CD4-positive, CD25-positive, alpha-beta regulatory T cell (primary cell): ENCODE measurements at regions not wholly inside any gene's neighbourhood (a gene's known extent, or its start where the extent isn't known, plus 50 kb on each side); places are given as distances from the start of the nearest gene placed in this dataset.

Experiments
- ATAC-seq, 2 donors: fragments of 150-1000 bp; cut with Tn5 transposase; one replicate each; pipeline ENCODE4 v1.10.0; 2021; ENCODE audit warnings: low read depth in 2 of 2, moderate number of reproducible peaks in 2 of 2, moderate library complexity in 1 of 2
- DNase-seq, 3 donors: peaks; one replicate each; pipeline versions ENCODE4 v3.0.0 to v3.0.0-alpha.2; 2012 to 2022; ENCODE audit warnings: mixed read lengths in 1 of 3
- H3K27ac ChIP-seq: one replicate; pipeline ENCODE4 v1.7.0; 2013; ENCODE audit warnings: mild to moderate bottlenecking, low read length; ENCODE audit not compliant: insufficient read depth, poor library complexity, severe bottlenecking
- H3K27me3 ChIP-seq: one replicate; pipeline ENCODE4 v1.7.0; 2013; ENCODE audit warnings: low read length; ENCODE audit not compliant: control insufficient read depth, insufficient read depth
- H3K36me3 ChIP-seq: one replicate; pipeline ENCODE4 v1.7.0; 2013; ENCODE audit warnings: mild to moderate bottlenecking, low read length, moderate library complexity; ENCODE audit not compliant: control insufficient read depth, insufficient read depth
- H3K4me1 ChIP-seq: 2 replicates; pipeline ENCODE4 v1.7.0; 2013; ENCODE audit warnings: mild to moderate bottlenecking, low read length; ENCODE audit not compliant: insufficient read depth, control insufficient read depth, poor library complexity, severe bottlenecking
- H3K4me3 ChIP-seq: one replicate; pipeline ENCODE4 v1.7.0; 2013; ENCODE audit warnings: low read depth, mild to moderate bottlenecking, low read length, moderate library complexity
- H3K9me3 ChIP-seq, 2 experiments: 1 replicate in 1 of 2; 2 replicates in 1 of 2; pipeline ENCODE4 v1.7.0; 2013; ENCODE audit warnings: low read length in 2 of 2, mild to moderate bottlenecking in 1 of 2, moderate library complexity in 1 of 2; ENCODE audit not compliant: control insufficient read depth in 2 of 2
- H3K27ac Mint-ChIP-seq, 3 donors: one replicate each; pipeline ENCODE4 v1.8.0; 2020 to 2022; ENCODE audit warnings: mild to moderate bottlenecking in 3 of 3, mixed read lengths in 3 of 3, moderate library complexity in 2 of 3
- H3K27me3 Mint-ChIP-seq: one replicate; pipeline ENCODE4 v1.8.0; 2022; ENCODE audit warnings: mild to moderate bottlenecking, mixed read lengths
- H3K36me3 Mint-ChIP-seq: one replicate; pipeline ENCODE4 v1.8.0; 2020; ENCODE audit warnings: mixed read lengths
- H3K4me1 Mint-ChIP-seq, 4 donors: one replicate each; pipeline ENCODE4 v1.8.0; 2020 to 2022; ENCODE audit warnings: mixed read lengths in 4 of 4, mild to moderate bottlenecking in 1 of 4
- H3K4me3 Mint-ChIP-seq, 4 donors: one replicate each; pipeline ENCODE4 v1.8.0; 2020 to 2022; ENCODE audit warnings: mild to moderate bottlenecking in 4 of 4, mixed read lengths in 4 of 4, moderate library complexity in 3 of 4
- H3K9me3 Mint-ChIP-seq, 7 donors: one replicate each; pipeline ENCODE4 v1.8.0; 2020 to 2022; ENCODE audit warnings: mixed read lengths in 7 of 7, mild to moderate bottlenecking in 3 of 7, moderate library complexity in 2 of 7

DNA sequence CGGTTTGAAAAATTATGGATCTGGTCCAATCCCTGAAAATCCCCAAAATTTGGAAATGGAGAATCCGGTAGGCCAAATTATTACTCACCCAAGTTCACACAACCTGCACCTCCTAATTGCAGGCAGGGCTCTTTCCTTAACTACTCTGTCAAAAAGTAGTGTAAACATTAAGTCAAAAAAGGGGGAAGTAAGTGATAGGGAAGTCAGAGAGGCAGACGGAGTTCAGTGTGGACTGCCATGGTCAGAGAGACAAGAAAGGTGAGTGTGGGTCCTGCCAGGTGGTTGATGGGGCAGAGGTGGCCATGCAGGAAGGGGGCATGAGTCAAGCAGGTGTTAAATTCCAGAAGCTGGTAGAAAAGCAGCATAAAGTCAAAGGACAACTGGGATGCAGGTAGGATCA is 83.5 kb upstream of the CALM2 start:
- H3K36me3 ChIP-seq = no peaks in the 10 kb centered on the region
- DNase-seq (no peak), ATAC-seq (no peak)
- H3K9me3 ChIP-seq = no peaks in the 10 kb centered on the region
- H3K4me3 ChIP-seq = no peak overlapping the region
- H3K9me3 Mint-ChIP-seq = no peaks in the 10 kb centered on the region
- no peak overlapping the region for H3K27ac ChIP-seq
- H3K36me3 Mint-ChIP-seq = no peaks in the 10 kb centered on the region
- no peak overlapping the region for H3K4me3 Mint-ChIP-seq
- H3K27me3 Mint-ChIP-seq = no peaks in the 10 kb centered on the region
- peak overlapping the region in 1 of 3 donors; percentile 13 for H3K27ac Mint-ChIP-seq
- no peaks in the 10 kb centered on the region for H3K4me1 Mint-ChIP-seq
- H3K4me1 ChIP-seq = no peaks in the 10 kb centered on the region
- no peaks in the 10 kb centered on the region for H3K27me3 ChIP-seq

- Histone ChIP-seq H3K27me3 (no peaks in the 10 kb centered on the region), H3K4me3 (no peak overlapping the region), H3K9me3 (no peaks in the 10 kb centered on the region), H3K36me3 (no peaks in the 10 kb centered on the region), H3K4me1 (no peaks in the 10 kb centered on the region), H3K27ac (no peak overlapping the region)
- no peaks in the 10 kb centered on the region for H3K9me3 Mint-ChIP-seq
- no peak overlapping the region for H3K27ac Mint-ChIP-seq
- no peaks in the 10 kb centered on the region for H3K36me3 Mint-ChIP-seq
- H3K4me1 Mint-ChIP-seq = no peaks in the 10 kb centered on the region
- ATAC-seq = no peak
- DNase-seq = no peak
- no peak overlapping the region for H3K4me3 Mint-ChIP-seq
- H3K27me3 Mint-ChIP-seq = peaks cover 4% of the 10 kb centered on the region
Measured at GRCh38 chr2:47257946-47258348, 81.6 kb upstream of the CALM2 start.

GRCh38 chr2:47256416-47257087 is 80.2 kb upstream of the CALM2 start:
- Mint-ChIP-seq H3K36me3 (no peaks in the 10 kb centered on the region), H3K9me3 (no peaks in the 10 kb centered on the region), H3K4me1 (no peaks in the 10 kb centered on the region), H3K27me3 (peaks cover 4% of the 10 kb centered on the region), H3K4me3 (no peak overlapping the region), H3K27ac (no peak overlapping the region)
- no peaks in the 10 kb centered on the region for H3K36me3 ChIP-seq
- H3K9me3 ChIP-seq = no peaks in the 10 kb centered on the region
- DNase-seq = no peak
- ATAC-seq = no peak
- no peaks in the 10 kb centered on the region for H3K27me3 ChIP-seq
- no peak overlapping the region for H3K4me3 ChIP-seq
- H3K4me1 ChIP-seq = no peaks in the 10 kb centered on the region
- H3K27ac ChIP-seq = no peak overlapping the region

DNA sequence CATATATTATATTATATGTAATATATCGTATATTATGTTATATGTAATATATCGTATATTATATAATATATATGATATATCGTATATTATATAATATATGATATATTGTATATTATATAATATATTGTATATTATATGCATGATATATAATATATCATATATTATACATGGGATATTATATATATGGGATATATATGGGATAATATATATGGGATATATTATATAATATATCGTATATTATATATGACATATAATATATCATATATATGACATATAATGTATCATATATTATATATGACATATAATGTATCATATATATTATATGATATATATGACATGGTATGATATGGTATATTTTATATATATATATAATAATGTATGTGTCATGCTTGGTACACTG is 79.5 kb upstream of the CALM2 start:
- Histone ChIP-seq H3K27ac (no peak overlapping the region), H3K4me3 (no peak overlapping the region), H3K9me3 (no peaks in the 10 kb centered on the region), H3K27me3 (no peaks in the 10 kb centered on the region), H3K4me1 (no peaks in the 10 kb centered on the region), H3K36me3 (no peaks in the 10 kb centered on the region)
- DNase-seq = no peak
- Mint-ChIP-seq H3K9me3 (no peaks in the 10 kb centered on the region), H3K4me3 (no peak overlapping the region), H3K27me3 (peaks cover 4% of the 10 kb centered on the region), H3K27ac (no peak overlapping the region), H3K4me1 (no peaks in the 10 kb centered on the region), H3K36me3 (no peaks in the 10 kb centered on the region)
- no peak for ATAC-seq

DNA sequence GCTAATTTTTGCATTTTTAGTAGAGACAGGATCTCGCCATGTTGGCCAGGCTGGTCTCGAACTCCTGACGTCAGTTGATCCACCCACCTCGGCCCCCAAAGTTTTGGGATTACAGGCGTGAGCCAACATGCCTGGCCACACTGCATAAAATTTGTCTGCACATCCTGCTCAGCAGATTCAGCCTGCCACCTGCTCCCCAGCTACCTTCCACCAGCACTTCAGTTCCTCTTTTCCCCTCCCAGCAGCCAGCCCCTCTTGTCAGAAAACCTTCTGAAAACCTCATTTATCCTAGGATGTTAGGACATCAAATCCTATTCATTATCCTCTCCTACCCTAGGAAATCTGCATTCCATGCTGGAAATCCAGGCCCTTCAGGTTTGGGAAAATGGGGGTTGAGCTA is 78.2 kb upstream of the CALM2 start:
- no peak overlapping the region for H3K4me3 Mint-ChIP-seq

GRCh38 chr2:47253447-47253846 is 77.1 kb upstream of the CALM2 start:
- Histone ChIP-seq H3K36me3 (no peaks in the 10 kb centered on the region), H3K4me3 (no peak overlapping the region), H3K4me1 (no peaks in the 10 kb centered on the region), H3K27ac (no peak overlapping the region), H3K27me3 (no peaks in the 10 kb centered on the region), H3K9me3 (no peaks in the 10 kb centered on the region)
- Mint-ChIP-seq H3K27me3 (peaks cover 9% of the 10 kb centered on the region), H3K4me3 (no peak overlapping the region), H3K36me3 (no peaks in the 10 kb centered on the region), H3K27ac (no peak overlapping the region), H3K9me3 (no peaks in the 10 kb centered on the region), H3K4me1 (no peaks in the 10 kb centered on the region)
- no peak for ATAC-seq
- DNase-seq = no peak

More for the DNA sequence above, 78.2 kb upstream of the CALM2 start:
- H3K27me3 Mint-ChIP-seq = peaks cover 4% of the 10 kb centered on the region
- ATAC-seq (no peak), DNase-seq (no peak)
- no peaks in the 10 kb centered on the region for H3K4me1 ChIP-seq
- H3K27ac Mint-ChIP-seq = no peak overlapping the region
- H3K27ac ChIP-seq = no peak overlapping the region
- H3K4me3 ChIP-seq = no peak overlapping the region
- H3K36me3 ChIP-seq = no peaks in the 10 kb centered on the region
- H3K4me1 Mint-ChIP-seq = no peaks in the 10 kb centered on the region
- H3K9me3 ChIP-seq = no peaks in the 10 kb centered on the region
- no peaks in the 10 kb centered on the region for H3K9me3 Mint-ChIP-seq
- H3K36me3 Mint-ChIP-seq = no peaks in the 10 kb centered on the region
- no peaks in the 10 kb centered on the region for H3K27me3 ChIP-seq

GRCh38 chr2:47251404-47251675 is 75.0 kb upstream of the CALM2 start:
- Histone ChIP-seq H3K4me3 (no peak overlapping the region), H3K27me3 (no peaks in the 10 kb centered on the region), H3K9me3 (no peaks in the 10 kb centered on the region), H3K36me3 (no peaks in the 10 kb centered on the region), H3K27ac (no peak overlapping the region), H3K4me1 (no peaks in the 10 kb centered on the region)
- DNase-seq (no peak), ATAC-seq (no peak)
- Mint-ChIP-seq H3K4me1 (no peaks in the 10 kb centered on the region), H3K27me3 (peaks cover 13% of the 10 kb centered on the region), H3K4me3 (no peak overlapping the region), H3K27ac (no peak overlapping the region), H3K36me3 (no peaks in the 10 kb centered on the region), H3K9me3 (no peaks in the 10 kb centered on the region)

GRCh38 chr2:47250586-47251403 is 74.5 kb upstream of the CALM2 start:
- no peaks in the 10 kb centered on the region for H3K27me3 ChIP-seq
- no peaks in the 10 kb centered on the region for H3K9me3 Mint-ChIP-seq
- no peak overlapping the region for H3K4me3 Mint-ChIP-seq
- no peaks in the 10 kb centered on the region for H3K36me3 ChIP-seq
- ATAC-seq (no peak), DNase-seq (no peak)
- no peak overlapping the region for H3K27ac ChIP-seq
- peak overlapping the region in 1 of 3 donors; percentile 70 for H3K27ac Mint-ChIP-seq
- H3K36me3 Mint-ChIP-seq = no peaks in the 10 kb centered on the region
- H3K4me1 ChIP-seq = no peaks in the 10 kb centered on the region
- peaks cover 16% of the 10 kb centered on the region for H3K27me3 Mint-ChIP-seq
- no peaks in the 10 kb centered on the region for H3K9me3 ChIP-seq
- H3K4me3 ChIP-seq = no peak overlapping the region
- H3K4me1 Mint-ChIP-seq = no peaks in the 10 kb centered on the region
